Stimulated activated CD8-positive, alpha-beta memory T cell treated with anti-CD3 and anti-CD28 coated beads, Interleukin-2, amount 100 ng/mL, for 48 hours (primary cell): ENCODE measurements at regions not wholly inside any gene's neighbourhood (a gene's known extent, or its start where the extent isn't known, plus 50 kb on each side); places are given as distances from the start of the nearest gene placed in this dataset.
"Not testable (repeated sequence)": the region's sequence is repeated elsewhere in the genome, so short reads cannot be mapped to it uniquely, and the experiment has no call there.

Experiments used
- DNase-seq, 2 donors: peaks; one replicate each; pipeline ENCODE4 v3.0.0-alpha.2; 2020; ENCODE audit warnings: low read depth in 2 of 2

GRCh38 chr14:85912141-85912540, 382.2 kb downstream of the FLRT2 start:
- no peak for DNase-seq

GRCh38 chr14:85911044-85911443, 381.1 kb downstream of the FLRT2 start:
- no peak for DNase-seq

GRCh38 chr14:85909581-85909980, 379.6 kb downstream of the FLRT2 start:
- DNase-seq: no peak

GRCh38 chr14:85907536-85907935, 377.6 kb downstream of the FLRT2 start:
- DNase-seq: no peak

GRCh38 chr14:85897808-85898207, 367.9 kb downstream of the FLRT2 start:
- DNase-seq: no peak

GRCh38 chr14:85895603-85896002, 365.7 kb downstream of the FLRT2 start:
- no peak for DNase-seq

- no peak for DNase-seq
These were observed 362.3 kb downstream of the FLRT2 start for GRCh38 chr14:85892251-85892650.

- DNase-seq: no peak
These were observed 354.0 kb downstream of the FLRT2 start for GRCh38 chr14:85883966-85884365.

GRCh38 chr14:85883101-85883500, 353.2 kb downstream of the FLRT2 start:
- no peak for DNase-seq

GRCh38 chr14:85881935-85882334, 352.0 kb downstream of the FLRT2 start:
- no peak for DNase-seq

GRCh38 chr14:85878874-85879273, 348.9 kb downstream of the FLRT2 start:
- no peak for DNase-seq

GRCh38 chr14:85873006-85873405, 343.1 kb downstream of the FLRT2 start:
- DNase-seq: no peak

- no peak for DNase-seq
These were observed 337.5 kb downstream of the FLRT2 start for GRCh38 chr14:85867450-85867849.

- DNase-seq: no peak
These were observed 335.8 kb downstream of the FLRT2 start for GRCh38 chr14:85865701-85866100.

GRCh38 chr14:85858634-85859033, 328.7 kb downstream of the FLRT2 start:
- no peak for DNase-seq

GRCh38 chr14:85856430-85856829, 326.5 kb downstream of the FLRT2 start:
- DNase-seq: no peak

GRCh38 chr14:85853996-85854526, 324.1 kb downstream of the FLRT2 start:
- DNase-seq: no peak

GRCh38 chr14:85852906-85853305, 323.0 kb downstream of the FLRT2 start:
- no peak for DNase-seq

GRCh38 chr14:85852123-85852522, 322.2 kb downstream of the FLRT2 start:
- not testable (repeated sequence) for DNase-seq

GRCh38 chr14:85830549-85830948, 300.6 kb downstream of the FLRT2 start:
- DNase-seq: not testable (repeated sequence)

GRCh38 chr14:85829601-85830000, 299.7 kb downstream of the FLRT2 start:
- not testable (repeated sequence) for DNase-seq

GRCh38 chr14:85824526-85824925, 294.6 kb downstream of the FLRT2 start:
- DNase-seq: no peak

GRCh38 chr14:85822236-85822635, 292.3 kb downstream of the FLRT2 start:
- DNase-seq: no peak

- DNase-seq: no peak
These were observed 287.5 kb downstream of the FLRT2 start for GRCh38 chr14:85817430-85817829.
